ENCODE measurements at regions not wholly inside any gene's neighbourhood (a gene's known extent, or its start where the extent isn't known, plus 50 kb on each side); places are given as distances from the start of the nearest gene placed in this dataset.

DNA sequence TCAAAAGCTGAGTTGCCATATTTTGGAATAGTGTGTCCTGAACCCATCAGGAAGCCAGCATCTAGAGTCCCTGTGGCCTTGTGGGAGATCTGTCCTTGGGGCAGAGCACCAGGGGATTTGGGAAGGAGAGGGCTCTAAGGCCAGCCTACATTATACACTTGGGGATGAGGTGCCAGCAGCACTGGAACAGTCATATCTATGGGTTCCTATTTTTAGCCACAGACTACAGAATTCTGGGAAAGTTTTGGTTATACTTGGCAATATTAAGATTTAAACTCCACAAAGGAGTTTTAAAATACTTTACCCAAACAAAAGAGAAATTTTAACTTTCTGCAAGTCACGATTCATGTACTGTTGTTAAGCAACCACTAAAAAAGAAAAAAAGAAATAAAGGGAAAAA is 405.7 kb upstream of the MMADHC start:
- Histone ChIP-seq H3K27ac (ENCODE audit: low read depth, low read length, poor library complexity, severe bottlenecking) (no peak overlapping the region), H3K4me3 (ENCODE audit: low read depth, low read length, poor library complexity, severe bottlenecking) (no peak overlapping the region), H3K36me3 (ENCODE audit: insufficient read depth, low read length) (no peaks in the 10 kb centered on the region), H3K4me2 (ENCODE audit: low read length) (no peak overlapping the region), H3K27me3 (ENCODE audit: insufficient read depth, low read length) (no peaks in the 10 kb centered on the region), H3K9ac (ENCODE audit: low read length) (no peak overlapping the region), H3K4me1 (ENCODE audit: insufficient read depth, low read length, severe bottlenecking) (no peaks in the 10 kb centered on the region), H2AFZ (ENCODE audit: low read length) (no peak overlapping the region), H3K9me3 (ENCODE audit: low read length) (no peaks in the 10 kb centered on the region), H3K79me2 (ENCODE audit: insufficient read depth, low read length) (no peaks in the 10 kb centered on the region), H3F3A (ENCODE audit: insufficient read depth, low read length) (no peaks in the 10 kb centered on the region), H3K9me2 (ENCODE audit: low read depth, low read length) (no peaks in the 10 kb centered on the region), H4K20me1 (ENCODE audit: insufficient read depth, low read length) (no peaks in the 10 kb centered on the region)
- TF ChIP-seq, protein P1, sequence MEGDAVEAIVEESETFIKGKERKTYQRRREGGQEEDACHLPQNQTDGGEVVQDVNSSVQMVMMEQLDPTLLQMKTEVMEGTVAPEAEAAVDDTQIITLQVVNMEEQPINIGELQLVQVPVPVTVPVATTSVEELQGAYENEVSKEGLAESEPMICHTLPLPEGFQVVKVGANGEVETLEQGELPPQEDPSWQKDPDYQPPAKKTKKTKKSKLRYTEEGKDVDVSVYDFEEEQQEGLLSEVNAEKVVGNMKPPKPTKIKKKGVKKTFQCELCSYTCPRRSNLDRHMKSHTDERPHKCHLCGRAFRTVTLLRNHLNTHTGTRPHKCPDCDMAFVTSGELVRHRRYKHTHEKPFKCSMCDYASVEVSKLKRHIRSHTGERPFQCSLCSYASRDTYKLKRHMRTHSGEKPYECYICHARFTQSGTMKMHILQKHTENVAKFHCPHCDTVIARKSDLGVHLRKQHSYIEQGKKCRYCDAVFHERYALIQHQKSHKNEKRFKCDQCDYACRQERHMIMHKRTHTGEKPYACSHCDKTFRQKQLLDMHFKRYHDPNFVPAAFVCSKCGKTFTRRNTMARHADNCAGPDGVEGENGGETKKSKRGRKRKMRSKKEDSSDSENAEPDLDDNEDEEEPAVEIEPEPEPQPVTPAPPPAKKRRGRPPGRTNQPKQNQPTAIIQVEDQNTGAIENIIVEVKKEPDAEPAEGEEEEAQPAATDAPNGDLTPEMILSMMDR (IDR thresholded peaks at IDR 0.05; ENCODE audit: low read length): no peak
- no peak for TF ChIP-seq EZH2 (IDR thresholded peaks at IDR 0.05; ENCODE audit: borderline replicate concordance, low read length)

DNA sequence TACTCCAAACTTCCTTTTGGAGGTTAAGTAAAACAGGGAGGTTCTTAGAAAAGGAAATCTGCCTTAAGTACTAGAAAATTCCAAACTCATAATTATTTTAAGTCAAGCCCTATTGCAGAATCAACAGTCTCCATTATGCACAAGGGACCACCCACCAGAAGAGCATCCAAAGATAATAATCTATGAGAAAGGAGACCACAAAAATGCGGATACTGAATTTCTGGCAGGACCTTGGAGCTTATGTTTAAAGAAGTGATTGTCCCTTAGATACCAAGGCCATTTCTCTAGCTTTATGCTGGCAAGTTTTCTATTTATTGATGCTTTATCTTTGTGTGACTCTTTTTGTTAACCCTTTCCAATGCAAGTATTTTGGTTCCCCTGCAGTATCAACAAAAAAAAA is 404.0 kb upstream of the MMADHC start:
- no peak overlapping the region for H3K4me2 ChIP-seq (ENCODE audit: low read length)
- no peak overlapping the region for H3K27ac ChIP-seq (ENCODE audit: low read depth, low read length, poor library complexity, severe bottlenecking)
- TF ChIP-seq, protein P1 (IDR thresholded peaks at IDR 0.05; ENCODE audit: low read length): no peak
- TF ChIP-seq EZH2 (IDR thresholded peaks at IDR 0.05; ENCODE audit: borderline replicate concordance, low read length): no peak

DNA sequence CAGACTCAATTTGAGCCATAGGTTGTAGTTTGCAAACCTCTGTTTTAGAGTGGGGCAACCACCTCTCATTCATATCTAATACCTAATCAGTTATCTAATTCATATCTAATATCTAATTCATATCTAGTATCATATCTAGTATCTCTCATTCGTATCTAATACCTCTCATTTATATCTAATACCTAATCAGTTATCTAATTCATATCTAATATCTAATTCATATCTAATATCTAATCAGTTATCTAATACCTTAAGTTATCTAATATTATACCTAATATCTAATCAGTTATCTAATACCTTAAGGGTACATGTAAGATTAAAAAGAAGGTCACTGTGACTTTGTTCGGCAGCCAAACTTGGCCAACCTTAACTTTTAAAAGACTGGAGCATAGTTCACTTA is 403.4 kb upstream of the MMADHC start:
- Histone ChIP-seq H3K9me2 (ENCODE audit: low read depth, low read length) (no peaks in the 10 kb centered on the region), H3K4me2 (ENCODE audit: low read length) (no peak overlapping the region), H3K9ac (ENCODE audit: low read length) (no peak overlapping the region), H3F3A (ENCODE audit: insufficient read depth, low read length) (no peaks in the 10 kb centered on the region), H3K79me2 (ENCODE audit: insufficient read depth, low read length) (no peaks in the 10 kb centered on the region), H3K27ac (ENCODE audit: low read depth, low read length, poor library complexity, severe bottlenecking) (no peak overlapping the region), H3K27me3 (ENCODE audit: insufficient read depth, low read length) (no peaks in the 10 kb centered on the region), H3K4me1 (ENCODE audit: insufficient read depth, low read length, severe bottlenecking) (no peaks in the 10 kb centered on the region), H3K9me3 (ENCODE audit: low read length) (no peaks in the 10 kb centered on the region), H2AFZ (ENCODE audit: low read length) (no peak overlapping the region), H3K36me3 (ENCODE audit: insufficient read depth, low read length) (no peaks in the 10 kb centered on the region), H3K4me3 (ENCODE audit: low read depth, low read length, poor library complexity, severe bottlenecking) (no peak overlapping the region), H4K20me1 (ENCODE audit: insufficient read depth, low read length) (no peaks in the 10 kb centered on the region)
- TF ChIP-seq, protein P1 (IDR thresholded peaks at IDR 0.05; ENCODE audit: low read length): no peak
- TF ChIP-seq EZH2 (IDR thresholded peaks at IDR 0.05; ENCODE audit: borderline replicate concordance, low read length): no peak

More for the DNA sequence above, 404.0 kb upstream of the MMADHC start:
- Histone ChIP-seq H3K4me1 (ENCODE audit: insufficient read depth, low read length, severe bottlenecking) (no peaks in the 10 kb centered on the region), H3K9me2 (ENCODE audit: low read depth, low read length) (no peaks in the 10 kb centered on the region), H3F3A (ENCODE audit: insufficient read depth, low read length) (no peaks in the 10 kb centered on the region), H3K4me3 (ENCODE audit: low read depth, low read length, poor library complexity, severe bottlenecking) (no peak overlapping the region), H4K20me1 (ENCODE audit: insufficient read depth, low read length) (no peaks in the 10 kb centered on the region), H3K9ac (ENCODE audit: low read length) (no peak overlapping the region), H3K79me2 (ENCODE audit: insufficient read depth, low read length) (no peaks in the 10 kb centered on the region), H2AFZ (ENCODE audit: low read length) (no peak overlapping the region), H3K9me3 (ENCODE audit: low read length) (no peaks in the 10 kb centered on the region), H3K36me3 (ENCODE audit: insufficient read depth, low read length) (no peaks in the 10 kb centered on the region), H3K27me3 (ENCODE audit: insufficient read depth, low read length) (no peaks in the 10 kb centered on the region)
